ENCODE measurements at regions not wholly inside any gene's neighbourhood (a gene's known extent, or its start where the extent isn't known, plus 50 kb on each side); places are given as distances from the start of the nearest gene placed in this dataset.

- TF ChIP-seq EZH2phosphoT487 (IDR thresholded peaks at IDR 0.05; ENCODE audit: insufficient read depth, low read depth) = no peak
- no peak for TF ChIP-seq EZH2 (IDR thresholded peaks at IDR 0.05; ENCODE audit: insufficient read depth, poor library complexity, severe bottlenecking)
Observed at GRCh38 chr14:81676395-81676794, 142.7 kb upstream of the SEL1L start.
